ENCODE measurements at regions not wholly inside any gene's neighbourhood (a gene's known extent, or its start where the extent isn't known, plus 50 kb on each side); places are given as distances from the start of the nearest gene placed in this dataset.

DNA sequence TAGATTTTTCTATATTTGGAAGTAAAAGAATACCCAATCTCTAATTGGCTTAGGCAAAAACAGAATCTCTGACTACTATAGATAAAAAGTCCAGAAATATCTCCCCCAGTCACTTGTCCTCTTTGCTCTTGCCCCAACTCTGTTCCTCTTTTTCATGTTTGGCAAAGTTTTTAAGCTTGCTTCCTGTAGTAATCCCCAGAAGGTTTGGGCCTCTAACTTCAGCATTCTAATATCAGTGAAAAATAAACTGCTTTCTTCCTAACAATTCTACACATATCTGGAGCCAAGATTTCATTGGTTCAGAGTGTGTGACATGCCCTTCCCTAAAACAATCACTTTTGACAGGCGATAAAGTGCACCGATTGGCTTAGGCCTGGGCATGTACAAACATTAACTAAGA lies 1680.3 kb downstream of the MAT2B start:
- no peak for DNase-seq (ENCODE audit: low read depth in 3 of 3)

DNA sequence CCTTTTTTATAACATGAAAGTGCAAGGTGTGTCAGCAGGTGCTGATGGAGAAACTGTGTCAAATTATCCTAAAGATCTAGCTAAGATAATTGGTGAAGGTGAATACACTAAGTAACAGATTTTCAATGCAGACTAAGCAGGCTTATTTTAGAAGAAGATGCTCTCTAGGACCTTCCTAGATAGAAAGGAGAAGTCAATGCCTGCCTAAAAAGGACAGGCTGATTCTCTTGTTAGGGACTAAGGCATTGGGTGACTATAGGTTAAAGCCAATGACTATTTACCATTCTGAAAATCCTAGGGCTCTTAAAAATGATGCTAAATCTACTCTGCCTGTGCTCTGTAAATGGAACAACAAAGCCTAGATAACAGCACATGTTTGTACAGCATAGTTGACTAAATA lies 1682.4 kb downstream of the MAT2B start:
- DNase-seq (ENCODE audit: low read depth in 3 of 3) = no peak

DNA sequence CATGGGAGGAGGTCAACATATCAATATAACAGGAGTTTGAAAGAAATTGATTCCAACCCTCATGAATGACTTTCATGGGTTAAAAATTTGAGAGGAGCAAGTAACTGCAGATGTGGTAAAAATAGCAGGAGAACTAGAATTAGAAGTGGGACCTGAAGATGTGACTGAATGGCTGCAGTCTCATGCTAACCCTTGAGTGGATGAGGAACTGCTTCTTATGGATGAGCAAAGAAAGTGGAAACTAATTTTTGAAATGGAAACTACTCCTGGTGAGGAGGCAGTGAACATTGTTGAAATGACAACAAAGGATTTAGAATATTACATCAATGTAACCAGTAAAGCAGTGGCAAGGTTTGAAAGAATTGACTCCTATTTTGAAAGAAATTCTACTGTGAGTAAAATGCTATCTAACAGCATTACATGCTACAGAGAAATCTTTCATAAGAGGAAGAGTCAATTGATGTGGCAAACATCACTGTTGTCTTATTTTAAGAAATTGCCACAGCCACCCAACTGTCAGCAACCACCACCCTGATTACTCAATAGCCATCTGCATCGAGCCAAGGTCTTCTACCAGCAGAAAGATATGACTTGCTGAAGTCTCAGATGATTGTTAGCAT lies 1683.2 kb downstream of the MAT2B start:
- DNase-seq (ENCODE audit: low read depth in 3 of 3) = no peak

DNA sequence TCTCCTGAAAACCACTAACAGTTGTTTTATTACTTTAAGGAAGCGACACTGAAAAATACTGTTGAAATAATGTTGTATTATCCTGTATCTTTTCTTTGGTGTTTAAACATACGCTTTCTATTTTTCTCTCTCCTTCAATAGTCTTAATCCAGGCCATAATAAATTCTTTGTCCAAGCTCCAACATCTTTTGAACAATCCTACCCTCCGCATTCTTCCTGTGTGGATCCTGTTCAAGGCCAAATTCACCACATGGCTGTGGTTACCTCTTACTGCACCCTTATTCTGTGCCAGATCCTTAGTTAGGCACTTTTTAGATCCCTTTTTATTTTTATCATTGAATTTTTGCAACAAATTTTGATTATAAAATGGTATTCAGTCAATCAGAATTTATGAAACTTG lies 1691.5 kb downstream of the MAT2B start:
- no peak for DNase-seq (ENCODE audit: low read depth in 3 of 3)

DNA sequence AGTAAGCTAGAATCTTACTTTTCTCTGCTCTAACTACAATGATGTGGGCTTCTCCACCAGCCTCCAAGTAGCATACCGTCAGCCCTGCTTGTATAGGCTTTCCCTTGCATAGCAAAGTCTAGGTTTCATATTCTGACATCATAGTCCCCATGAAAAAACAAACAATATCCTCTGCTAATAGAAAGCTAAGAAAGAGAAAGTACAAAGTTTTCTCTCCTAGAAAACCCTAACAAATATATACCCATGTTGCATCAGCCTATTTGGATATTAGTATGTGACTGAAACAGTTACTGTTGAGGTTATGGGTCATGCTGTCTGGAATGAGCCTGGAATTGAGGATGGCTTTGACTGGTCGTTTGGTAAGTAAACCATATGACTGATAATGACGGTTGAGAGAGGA lies 1696.0 kb downstream of the MAT2B start:
- DNase-seq (ENCODE audit: low read depth in 3 of 3) = no peak

DNA sequence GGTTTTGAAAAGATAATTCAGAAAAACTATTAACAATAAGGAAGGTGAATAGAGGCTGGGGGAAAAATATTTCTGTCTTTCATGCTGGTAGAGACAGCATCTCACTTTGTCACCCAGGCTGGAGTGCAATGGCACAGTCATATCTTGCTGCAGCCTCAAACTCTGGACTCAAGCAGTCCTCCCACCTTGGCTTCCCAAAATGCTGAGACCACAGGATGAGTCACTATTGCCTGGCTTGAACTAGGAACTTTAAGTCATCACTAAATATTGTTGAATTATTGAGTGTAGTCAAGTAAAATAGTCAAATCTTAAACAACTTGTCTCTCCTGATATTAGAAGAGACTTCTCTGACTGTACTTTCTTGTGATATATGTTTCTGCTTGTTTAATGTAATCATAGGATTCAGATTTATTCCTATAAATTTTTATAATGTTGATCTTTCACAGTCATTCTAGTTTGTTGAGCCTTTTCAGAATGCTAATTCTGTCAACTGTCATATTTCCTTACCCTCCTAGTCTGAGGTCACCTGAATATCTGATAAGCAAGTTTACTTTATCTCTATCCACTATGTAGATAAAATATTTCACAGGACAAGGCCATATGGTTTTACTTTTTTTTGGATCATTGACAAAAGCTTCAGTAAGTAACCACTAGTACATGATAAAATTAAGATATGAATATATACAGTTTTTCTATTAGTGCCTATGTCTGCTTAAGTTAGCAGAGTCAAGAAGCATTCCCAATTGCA lies 1696.5 kb downstream of the MAT2B start:
- DNase-seq (ENCODE audit: low read depth in 3 of 3) = no peak

DNA sequence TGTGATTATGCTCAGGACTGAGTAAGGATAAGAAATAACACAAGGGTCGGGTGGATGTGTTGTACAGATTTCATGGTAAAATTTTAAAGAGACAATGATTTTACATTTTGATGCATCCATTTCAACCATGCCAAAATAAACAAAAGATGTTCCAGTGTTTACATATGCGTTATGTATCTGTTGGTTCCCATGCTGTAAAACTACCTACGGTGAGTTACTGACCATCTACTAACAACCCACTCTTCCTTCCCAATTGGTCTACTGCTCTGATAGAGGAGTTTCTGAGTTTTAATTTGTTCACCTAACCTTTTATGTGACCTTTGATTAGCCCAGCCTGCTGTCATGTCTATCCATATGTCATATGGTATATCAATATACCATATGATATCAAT lies 1697.1 kb downstream of the MAT2B start:
- DNase-seq (ENCODE audit: low read depth in 3 of 3) = no peak

DNA sequence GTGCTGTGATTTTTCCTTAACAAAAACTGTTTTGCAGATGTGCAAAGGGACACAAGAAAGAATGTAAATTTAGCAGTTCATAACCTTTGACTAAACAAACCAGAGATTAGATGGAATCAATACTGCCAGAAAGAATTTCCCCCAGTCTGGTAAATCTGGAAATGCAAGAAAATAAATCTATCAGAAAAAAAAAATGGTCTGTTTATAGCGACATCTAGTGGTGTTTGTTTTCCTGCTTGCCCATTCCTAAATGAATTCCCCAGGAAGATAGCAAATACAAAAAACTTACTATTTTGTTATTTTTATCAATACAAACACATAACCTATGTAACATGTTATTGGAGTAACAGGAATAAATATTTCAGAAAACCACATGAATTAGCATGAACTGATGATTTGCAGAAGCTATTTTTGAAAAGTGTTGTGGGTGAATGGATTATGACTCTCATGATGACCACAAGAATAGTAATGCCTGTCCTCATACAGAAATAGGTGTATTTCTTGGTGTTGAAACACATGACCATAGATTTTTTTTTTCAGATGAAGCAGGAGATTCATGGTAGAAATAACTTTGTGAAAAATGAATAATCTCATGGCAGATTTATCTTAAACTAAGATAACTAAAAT lies 1703.8 kb downstream of the MAT2B start:
- DNase-seq (ENCODE audit: low read depth in 3 of 3) = no peak

DNA sequence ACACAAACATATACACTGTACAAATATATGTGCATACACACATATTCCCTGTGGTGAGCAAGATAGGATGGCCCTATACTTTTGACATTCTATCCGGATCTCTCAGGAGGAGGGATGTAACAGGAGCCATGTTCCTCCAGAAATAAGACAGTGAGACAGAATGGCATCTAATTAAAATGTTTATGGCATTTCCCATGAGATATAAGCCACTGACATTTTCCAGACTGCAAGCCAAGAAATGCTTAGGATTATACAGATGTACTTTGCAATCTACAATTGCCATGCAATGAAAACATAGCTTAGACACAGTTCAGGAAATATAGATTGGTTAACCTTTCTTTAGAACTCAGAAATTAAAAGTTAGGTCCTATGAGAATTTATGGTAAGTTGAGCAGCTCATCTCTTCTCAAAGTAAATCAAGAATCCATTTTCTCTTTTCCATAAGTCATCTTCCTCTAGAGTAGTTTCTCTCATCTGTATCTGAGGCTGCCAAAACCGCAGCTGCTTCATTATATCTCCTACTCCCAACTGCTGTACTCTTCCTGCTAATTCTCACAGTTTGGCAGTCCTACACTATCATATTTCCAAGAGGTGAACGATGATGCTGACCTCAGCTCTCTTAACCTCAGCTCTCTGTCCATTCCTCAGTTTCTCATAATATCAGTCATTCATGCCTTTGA lies 1719.1 kb downstream of the MAT2B start:
- no peak for DNase-seq (ENCODE audit: low read depth in 3 of 3)

DNA sequence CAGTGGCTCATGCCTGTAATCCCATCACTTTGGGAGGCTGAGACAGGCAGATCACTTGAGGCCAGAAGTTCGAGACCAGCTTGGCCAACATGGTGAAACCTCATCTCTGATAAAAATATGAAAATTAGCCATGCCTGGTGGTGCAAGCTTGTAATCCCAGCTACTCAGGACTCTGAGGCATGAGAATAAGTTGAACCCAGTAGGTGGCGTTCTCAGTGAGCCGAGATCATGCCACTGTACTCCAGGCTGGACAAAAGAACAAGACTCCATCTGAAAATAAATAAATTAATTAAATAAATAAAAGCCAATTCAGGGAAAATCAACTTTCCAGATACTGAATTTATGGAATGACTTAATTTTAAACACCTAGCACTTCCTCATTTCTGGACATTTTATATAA lies 1722.1 kb downstream of the MAT2B start:
- DNase-seq (ENCODE audit: low read depth in 3 of 3) = no peak

DNA sequence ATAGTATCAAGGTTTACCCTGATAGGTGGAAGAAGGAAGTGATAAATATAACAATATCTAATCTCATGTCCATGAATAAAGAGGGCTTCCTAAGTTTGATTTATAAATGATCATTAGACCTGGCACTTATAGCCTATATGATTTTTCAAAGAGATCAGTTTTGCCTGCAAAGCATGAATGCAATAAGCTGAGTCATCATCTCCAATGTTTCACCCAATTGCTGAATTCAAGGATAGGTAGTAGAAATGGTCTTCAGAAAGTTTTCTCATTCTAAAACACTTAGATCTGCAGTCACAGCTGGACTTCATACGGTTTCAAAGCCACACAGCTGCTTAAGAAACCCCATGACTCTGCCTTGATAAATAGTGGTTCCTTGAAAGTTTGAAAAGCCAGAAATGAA lies 1722.8 kb downstream of the MAT2B start:
- no peak for DNase-seq (ENCODE audit: low read depth in 3 of 3)

DNA sequence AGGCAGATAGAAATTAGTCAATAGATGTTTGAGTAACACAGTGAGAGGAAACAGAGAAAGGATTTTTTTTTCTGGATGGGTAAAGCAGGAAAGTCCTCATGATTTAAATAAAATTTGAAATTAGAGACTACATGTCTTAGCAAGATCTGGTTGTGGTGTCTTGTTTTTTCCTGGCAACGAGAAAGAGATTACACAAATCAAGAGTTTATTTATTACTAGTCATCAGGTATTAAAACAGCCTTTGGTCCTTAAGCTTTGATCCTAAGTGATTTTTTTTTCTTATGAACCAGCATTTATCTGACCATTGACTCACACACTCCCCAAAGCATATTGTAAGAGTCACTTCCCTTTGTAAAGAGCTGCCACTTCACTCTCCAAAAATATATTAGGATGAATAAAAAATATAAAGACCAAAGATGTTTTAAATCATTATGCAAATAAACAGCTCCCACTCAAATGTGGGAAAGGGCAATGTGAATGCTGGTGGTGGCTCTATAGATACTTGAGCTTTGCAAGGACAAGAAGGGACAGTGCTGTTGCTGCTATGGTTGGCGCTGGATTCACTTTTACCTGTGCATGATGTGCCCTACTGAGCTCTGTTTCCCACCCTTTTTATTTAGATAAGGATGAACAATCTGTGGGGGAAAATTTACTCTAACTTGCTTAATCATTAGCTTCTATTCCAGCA lies 1726.5 kb downstream of the MAT2B start:
- DNase-seq (ENCODE audit: low read depth in 3 of 3) = no peak

DNA sequence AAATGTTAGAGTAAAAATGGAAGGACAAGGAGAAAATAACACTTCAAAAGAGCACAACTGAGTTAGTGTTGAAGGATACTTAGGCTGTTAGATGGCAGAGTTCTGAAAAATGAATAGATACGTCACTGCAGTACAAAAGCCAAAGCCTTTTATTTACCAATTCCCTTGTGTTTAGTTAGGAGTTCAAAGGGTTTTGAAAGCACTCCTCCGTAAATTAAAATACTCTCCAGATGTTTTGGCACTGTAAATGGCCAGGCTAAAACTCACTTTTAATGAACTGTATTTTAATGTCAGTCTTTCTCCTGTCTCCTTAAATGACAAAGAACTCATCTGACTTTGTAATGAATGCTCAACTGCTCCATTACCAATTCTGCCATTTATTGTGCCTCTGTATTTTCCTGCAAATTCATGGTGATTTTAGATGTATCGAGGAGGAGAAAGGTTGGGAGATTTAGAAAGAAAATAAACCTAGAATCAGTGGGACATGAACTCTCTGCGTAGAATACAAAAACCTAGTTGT lies 1727.2 kb downstream of the MAT2B start:
- DNase-seq (ENCODE audit: low read depth in 3 of 3) = no peak

DNA sequence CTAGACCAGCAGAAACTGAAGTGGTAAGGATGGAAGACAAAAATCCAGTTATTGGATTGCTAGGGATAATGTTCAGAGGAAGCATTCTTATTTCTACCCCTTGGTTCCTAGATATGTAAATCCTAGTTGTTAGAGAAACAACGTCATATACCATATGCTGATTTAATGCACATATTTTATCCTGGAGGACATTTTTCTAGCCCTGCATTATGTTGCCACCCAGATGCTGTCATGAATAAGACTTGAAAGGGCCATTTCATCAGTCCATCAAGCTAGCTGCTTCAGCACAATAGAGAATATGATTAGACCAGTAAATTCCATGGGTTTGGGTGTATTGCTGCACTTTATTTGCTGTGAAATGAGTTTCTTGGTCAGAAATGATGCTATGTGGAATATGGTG lies 1736.4 kb downstream of the MAT2B start:
- DNase-seq (ENCODE audit: low read depth in 3 of 3) = no peak

DNA sequence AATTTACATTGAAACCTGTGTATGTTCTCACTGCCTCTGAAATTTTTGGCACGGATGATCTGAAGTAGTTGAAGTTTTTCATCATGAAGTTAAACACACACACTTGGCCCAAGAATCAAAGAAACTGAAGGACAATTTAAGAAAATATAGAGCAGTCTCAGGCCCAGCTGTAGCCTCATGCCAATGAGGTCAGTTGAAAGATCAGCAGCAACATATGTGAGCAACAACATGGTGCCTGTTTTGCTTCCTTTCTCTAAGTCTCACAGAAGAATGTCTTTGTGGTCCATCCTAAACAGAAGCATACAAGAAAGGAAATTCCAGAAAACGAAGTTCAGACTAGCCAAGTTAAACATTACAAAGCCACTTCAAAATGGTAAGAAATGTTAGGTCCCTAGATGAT lies 1737.2 kb downstream of the MAT2B start:
- no peak for DNase-seq (ENCODE audit: low read depth in 3 of 3)

DNA sequence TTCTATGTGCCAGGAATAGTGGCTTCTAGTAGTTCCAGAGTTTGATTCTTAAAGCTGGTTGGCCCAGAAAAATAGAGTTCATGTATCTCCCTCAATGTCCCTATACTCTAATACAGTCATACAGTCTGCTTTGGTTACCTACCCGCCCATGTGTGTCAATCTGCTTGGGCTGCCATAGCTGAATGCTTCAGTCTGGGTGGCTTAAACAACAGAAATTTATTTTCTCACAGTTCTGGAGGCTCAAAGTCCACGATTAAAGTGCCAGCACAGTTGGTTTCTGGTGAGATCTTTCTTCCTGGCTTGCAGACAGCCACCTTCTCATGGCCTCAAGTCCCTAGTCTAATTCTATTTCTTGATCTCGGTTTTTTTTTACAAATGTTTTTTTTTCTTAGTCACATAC lies 1739.0 kb downstream of the MAT2B start:
- DNase-seq (ENCODE audit: low read depth in 3 of 3) = no peak

DNA sequence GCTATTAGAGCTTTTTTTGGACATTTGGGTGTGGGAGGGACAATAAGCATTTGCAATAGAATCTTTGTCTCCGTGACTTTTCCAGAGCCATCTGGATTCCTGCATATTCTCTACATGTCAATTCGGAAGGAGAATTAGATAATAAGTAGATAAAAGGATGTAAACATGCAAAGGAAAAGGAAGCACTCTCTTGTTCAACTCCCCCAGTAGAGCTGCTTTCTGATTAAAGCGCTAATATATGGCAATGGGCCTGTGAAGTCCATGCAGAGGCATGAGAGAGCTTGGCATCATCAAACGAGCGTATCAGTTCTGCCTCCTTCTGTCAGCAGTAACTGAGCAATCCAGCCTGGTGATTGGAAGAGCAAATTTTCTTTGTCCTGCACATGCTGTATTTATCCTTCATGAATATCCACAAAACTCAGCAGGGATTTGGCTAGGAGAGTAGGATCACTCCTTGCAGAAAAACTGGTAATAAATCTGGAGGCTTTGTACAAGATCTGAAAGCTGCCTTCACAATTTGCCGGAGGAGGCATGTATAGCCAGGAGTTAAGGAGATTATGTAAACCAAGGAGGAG lies 1752.9 kb downstream of the MAT2B start:
- DNase-seq (ENCODE audit: low read depth in 3 of 3) = no peak

DNA sequence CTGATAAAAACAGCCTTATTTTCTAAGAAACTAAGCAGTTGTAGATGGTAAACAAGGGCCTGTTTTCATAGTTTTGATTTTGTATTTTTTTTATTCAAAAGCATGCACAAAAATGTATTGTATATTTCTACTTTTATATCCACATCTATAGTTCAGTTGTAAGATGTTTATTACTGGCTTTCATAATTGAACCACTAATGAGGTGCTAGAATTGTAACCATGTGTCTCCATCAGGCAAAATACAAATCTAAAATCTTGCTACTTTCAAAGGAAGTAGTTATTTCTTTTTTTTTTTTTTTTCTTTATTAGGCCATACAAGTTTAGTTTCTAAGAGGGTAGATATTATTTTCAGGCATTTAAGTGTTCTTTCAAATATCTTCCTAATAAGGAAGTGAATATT lies 1755.0 kb downstream of the MAT2B start:
- DNase-seq (ENCODE audit: low read depth in 3 of 3) = no peak

DNA sequence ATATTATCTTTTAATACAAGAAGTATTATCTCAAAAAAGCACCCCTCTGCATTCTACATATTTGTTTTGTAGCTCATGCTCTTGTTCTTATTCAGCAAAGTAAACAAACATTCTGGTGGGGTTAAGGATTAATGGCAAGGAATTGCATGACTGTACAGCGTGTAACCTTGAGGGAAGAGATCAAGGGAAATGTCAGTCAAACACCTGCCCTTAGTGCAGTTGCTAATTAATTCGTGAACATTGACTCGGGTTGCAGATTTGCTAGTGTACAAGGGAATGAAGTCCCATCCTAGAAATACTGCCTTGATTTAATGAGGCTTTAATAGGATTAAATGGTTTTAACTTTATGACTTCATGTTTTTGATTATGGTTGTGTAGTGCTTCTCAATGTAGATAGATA lies 1758.1 kb downstream of the MAT2B start:
- DNase-seq (ENCODE audit: low read depth in 3 of 3) = no peak

DNA sequence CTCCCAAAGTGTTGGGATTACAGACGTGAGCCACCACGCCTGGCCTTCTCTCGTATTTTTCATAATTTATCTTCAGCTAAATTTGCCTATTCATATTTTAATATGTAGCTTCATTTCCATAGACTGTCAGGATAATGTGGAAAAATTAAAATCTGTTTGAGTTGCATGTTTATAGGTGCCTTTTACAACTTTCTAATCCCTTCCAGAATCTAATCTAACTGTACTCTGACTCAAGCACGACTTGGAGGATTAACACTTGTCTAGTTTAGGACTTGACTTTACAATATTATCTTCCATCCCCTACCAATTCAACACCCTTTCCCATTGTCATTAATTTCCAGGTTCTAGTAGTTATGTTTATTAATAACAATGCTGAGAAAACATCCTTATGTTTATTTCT lies 1761.5 kb downstream of the MAT2B start:
- DNase-seq (ENCODE audit: low read depth in 3 of 3) = no peak

DNA sequence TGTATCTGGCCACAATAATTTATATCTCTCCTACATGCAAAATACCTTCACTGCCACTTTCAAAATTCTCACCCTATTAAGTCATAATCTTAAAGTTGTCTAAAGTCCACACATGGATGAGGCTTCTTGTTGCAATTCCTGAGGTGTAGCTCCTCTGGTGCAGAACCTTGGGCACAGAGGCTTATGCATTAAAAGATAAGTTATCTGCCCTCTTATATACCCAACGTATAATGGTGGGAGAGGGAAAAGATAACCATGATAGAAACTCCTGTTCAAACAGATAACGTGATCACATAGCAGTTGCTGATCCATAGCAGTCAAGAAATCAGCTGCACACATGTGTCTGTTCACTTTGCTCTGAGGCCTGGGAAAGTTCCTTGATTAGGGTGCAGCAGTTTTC lies 1767.0 kb downstream of the MAT2B start:
- no peak for DNase-seq (ENCODE audit: low read depth in 3 of 3)

DNA sequence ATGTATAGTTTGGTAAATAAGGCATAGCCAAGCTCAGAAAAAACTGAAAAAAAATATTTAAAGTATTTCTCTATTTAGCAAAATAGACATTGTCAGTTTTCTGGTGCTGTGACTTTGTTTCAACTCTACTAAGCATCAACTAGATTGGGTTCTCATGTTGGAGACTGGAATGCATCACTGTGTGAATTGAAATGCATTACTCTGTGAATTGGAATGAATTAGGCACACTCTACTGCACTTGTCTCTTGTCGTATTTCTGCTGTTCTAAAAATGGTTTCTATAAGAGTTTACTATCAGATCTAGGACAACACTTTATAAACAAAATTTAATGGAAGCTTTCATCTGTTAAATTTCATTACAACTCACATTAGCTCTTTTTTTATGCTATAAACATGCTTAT lies 1772.2 kb downstream of the MAT2B start:
- DNase-seq (ENCODE audit: low read depth in 3 of 3) = no peak
